DMS53 (cell line): ENCODE measurements at regions not wholly inside any gene's neighbourhood (a gene's known extent, or its start where the extent isn't known, plus 50 kb on each side); places are given as distances from the start of the nearest gene placed in this dataset.
"Not testable (repeated sequence)": the region's sequence is repeated elsewhere in the genome, so short reads cannot be mapped to it uniquely, and the experiment has no call there.

Experiments
- DNase-seq: peaks from one replicate; lab custom pipeline; 2025; lab: John Stamatoyannopoulos, UW

GRCh38 chr7:126005064-126005463 lies 1075.4 kb upstream of the POT1 start:
- no peak for DNase-seq

DNA sequence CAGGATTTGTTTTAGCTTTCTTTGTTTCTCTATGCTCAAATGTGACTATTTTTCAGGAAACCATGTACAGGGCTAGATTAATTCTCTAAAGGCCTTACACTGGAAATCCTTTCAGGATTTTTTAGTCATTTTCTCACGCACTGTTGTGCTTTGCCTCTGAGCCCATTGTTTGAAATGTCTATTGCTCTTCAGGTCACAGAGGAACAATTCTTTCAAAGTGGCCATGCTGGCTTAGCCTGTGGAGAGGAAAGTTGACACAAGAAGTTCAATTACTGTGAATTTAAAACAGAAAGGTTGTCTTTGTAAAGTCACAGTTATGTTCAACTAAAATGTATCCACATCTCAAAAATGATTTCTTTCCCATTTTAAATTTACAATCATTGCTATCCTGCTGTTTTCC lies 1071.7 kb upstream of the POT1 start:
- DNase-seq: no peak

DNA sequence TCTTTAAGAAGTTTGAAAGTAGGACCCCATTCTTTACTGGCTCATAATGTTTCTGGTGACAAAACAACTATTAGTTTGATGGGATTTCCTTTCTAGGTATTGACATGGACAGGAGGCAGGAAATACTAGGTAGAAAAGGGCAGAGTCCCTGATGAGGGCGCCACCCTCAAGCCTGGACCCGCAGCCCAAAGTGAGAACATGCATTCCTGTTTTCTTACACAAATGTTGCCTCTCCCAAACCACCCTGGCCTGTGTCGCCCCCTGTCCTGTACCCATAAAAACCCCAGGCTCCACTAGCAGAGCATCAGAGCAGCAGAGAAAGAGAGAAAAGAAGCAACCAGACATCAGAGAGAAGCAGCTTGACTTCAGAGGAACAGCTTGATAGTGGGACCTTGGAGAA lies 1055.2 kb upstream of the POT1 start:
- DNase-seq: no peak

DNA sequence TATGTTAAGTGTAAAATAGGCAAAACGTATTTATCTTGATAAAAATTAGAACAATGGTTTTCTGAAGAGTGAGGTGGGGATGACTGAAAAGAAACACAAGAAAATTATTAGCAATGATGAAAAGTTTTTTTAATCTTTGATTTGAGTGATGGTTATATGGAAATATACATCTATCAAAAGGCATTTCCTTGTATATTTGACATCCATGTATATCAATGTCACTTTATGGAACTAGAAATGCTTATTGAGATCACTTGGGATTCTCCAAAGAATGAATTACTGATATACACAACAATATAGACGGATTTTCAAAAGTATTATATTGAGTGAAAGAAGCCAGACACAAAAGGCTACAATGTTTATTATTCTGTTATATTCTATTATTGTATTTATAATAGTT lies 1042.0 kb upstream of the POT1 start:
- DNase-seq: no peak

GRCh38 chr7:125966278-125967048 lies 1036.8 kb upstream of the POT1 start:
- no peak for DNase-seq

DNA sequence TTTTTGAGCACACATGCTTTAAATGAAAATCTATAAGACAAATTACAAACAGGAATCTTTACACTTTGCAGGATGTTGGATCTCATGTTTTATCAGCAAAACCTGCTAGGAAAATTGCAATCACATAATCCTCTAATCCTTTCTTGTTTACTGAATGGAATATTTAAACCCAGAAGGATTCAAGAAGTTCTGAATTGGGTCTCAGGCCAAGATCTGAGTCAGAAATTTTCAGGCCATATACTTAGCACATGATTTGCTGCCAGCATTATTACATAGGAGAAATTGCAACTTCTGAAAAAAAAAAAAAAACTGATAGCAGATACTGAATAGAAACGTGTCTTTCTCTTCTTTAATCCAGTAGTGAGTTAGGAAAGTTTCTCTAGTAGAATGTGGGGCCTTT lies 1005.3 kb upstream of the POT1 start:
- peak; percentile 72 for DNase-seq

- peak; percentile 96 for DNase-seq
Measured at GRCh38 chr7:125934539-125934938, 1004.9 kb upstream of the POT1 start.

- DNase-seq: no peak
Measured at GRCh38 chr7:125930848-125931247, 1001.2 kb upstream of the POT1 start.

- no peak for DNase-seq
Measured at GRCh38 chr7:125927556-125927955, 997.9 kb upstream of the POT1 start.

- no peak for DNase-seq
Measured at GRCh38 chr7:125926621-125927020, 997.0 kb upstream of the POT1 start.

DNA sequence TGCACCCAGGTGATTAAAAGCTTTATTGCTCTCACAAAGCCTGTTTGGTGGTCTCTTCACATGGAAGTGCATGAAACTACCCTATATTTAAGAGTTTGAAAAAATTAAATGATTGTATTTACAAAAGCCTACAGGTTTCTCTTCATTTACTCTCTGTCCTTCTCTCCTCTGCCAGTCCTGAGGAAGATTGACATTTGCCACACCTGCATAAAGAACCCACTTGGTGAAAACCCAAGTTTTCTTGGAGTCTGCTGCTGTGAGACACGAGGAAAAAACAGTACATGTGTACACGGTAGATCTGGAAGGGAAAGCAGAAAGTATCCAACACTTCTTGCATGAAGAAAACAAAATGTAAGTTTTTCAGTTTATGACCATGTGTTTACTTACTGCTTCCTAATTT lies 994.4 kb upstream of the POT1 start:
- DNase-seq: no peak

DNA sequence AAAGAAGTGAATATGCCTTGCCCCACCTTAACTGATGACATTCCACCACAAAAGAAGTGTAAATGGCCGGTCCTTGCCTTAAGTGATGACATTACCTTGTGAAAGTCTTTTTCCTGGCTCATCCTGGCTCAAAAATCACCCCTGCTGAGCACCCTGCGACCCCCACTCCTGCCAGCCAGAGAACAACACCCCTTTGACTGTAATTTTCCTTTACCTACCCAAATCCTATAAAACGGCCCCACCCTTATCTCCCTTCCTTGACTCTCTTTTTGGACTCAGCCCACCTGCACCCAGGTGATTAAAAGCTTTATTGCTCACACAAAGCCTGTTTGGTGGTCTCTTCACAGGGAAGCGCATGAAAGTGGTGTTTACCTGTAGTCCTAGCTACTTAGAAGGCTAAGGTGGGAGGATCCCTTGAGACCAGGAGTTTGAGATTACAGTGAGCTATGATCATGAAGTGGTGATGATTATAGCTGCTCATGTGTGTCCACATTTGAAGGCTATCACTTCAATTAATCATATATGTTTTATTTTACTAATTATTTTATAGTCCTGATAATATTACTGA lies 985.8 kb upstream of the POT1 start:
- DNase-seq: not testable (repeated sequence)

GRCh38 chr7:125908711-125909110 lies 979.1 kb upstream of the POT1 start:
- peak; percentile 13 for DNase-seq

- DNase-seq: peak; percentile 25
Measured at GRCh38 chr7:125899577-125899976, 970.0 kb upstream of the POT1 start.

DNA sequence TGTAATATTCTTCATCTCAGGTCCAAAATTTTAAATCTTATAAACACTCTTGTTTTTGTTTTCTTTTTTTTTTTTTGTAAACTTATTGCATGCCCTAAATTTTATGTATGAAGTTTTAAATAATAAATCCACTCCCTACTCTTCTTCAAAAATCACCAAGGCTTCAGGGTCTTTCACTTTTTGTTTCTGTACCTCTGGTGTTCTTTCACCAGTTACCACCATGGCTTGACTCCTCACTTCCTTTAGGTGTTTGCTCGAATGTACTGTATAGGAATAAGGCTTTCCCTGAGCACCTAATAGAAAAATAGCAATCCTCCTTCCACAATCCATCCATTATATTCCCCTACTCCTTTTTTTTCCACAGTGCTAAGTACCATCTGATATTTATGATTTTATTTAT lies 962.8 kb upstream of the POT1 start:
- DNase-seq: no peak

DNA sequence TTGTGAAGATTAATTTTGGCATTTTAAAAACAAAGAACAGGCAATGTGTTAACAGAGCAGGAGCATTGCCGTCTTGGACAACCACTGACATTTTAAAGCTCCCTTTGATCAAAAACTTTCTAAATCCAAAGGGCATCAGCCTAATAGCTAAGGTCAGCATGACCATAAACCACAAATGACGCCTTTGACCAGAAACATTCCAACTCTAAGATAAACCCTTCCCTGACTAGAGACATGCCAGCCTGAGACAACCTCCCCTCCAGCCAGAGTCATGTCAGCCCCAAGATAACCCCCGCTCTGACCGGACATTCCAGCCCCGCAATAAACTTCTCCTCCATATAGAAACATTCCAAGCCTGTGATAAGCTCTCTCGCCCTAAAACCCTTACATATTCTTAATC lies 949.4 kb upstream of the POT1 start:
- DNase-seq: no peak

GRCh38 chr7:125878235-125878956 lies 948.8 kb upstream of the POT1 start:
- DNase-seq: no peak

DNA sequence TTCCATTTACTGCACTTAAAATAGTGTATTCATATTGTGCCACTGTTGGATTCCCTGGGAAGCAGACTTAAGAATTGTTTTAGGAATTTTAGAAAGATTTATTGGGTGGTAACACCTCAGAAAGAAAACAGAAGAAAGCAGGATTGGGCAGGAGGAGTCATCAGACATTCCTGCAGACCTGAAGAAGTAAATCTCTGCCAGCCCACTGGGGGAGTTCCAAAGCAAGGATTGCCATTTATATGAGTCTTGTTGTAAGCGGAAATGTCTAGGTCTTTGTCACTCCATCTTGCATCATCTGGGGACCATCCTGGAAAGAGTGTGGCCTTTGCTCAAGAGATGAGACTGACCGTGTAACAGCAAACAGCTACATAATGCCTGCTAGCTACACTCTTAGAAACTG lies 947.6 kb upstream of the POT1 start:
- no peak for DNase-seq

GRCh38 chr7:125876431-125876830 lies 946.8 kb upstream of the POT1 start:
- no peak for DNase-seq

DNA sequence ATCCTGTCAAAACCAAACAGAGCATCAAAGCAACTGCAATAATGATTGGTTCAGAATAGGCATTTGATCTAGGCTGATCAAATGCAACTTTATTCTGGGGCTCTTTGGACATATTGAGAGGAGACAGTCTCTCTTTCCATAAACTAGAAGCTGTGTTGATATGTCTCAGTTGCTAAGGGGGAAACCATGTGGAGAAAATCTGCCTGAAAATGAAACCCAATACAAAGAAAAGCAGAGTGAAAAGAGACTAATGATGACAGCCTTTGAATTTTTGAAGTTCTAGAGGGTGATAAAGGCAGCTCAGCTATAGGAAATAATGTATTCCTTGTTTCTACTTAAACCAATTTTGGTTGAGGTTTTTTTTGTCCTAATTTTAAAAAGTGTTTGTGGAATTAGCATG lies 941.8 kb upstream of the POT1 start:
- DNase-seq: no peak

DNA sequence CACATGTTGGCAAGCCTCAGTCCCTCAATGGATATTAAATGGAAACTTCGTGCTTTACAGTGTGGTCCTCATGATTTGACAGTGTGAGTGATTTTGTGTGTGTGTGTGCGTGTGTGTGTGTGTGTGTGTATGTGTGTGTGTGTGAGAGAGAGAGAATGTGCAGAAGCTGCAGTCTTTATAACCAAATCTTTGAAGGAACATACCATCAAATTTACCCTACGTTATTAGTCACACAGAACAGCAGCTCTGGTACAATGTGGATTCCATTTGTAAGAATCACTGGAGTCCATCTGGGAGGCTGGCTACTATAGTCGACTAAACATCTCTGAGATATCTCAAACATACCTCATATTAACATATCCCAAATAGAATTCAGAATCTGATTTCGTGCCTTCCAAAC lies 928.0 kb upstream of the POT1 start:
- DNase-seq: no peak

DNA sequence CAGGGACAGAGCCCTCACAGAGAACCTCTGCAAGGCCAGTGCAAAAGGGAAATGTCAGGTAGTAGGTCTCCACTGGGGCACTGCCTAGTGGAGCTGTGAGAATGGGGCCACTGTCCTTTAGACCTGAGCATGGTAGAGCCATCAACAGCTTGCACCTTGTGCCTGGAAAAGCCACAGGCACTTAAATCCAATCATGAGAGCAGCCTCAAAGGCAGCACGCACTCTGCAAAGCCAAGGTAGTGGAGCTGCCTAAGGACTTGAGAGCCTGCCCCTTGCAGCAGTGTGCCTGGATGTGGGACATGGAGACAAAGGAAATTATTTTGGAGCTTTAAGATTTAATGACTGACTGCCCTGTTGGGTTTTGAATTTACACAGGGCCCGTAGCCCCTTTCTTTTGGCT lies 918.5 kb upstream of the POT1 start:
- DNase-seq: no peak

GRCh38 chr7:125847692-125848091 lies 918.1 kb upstream of the POT1 start:
- DNase-seq: no peak
